CD8-positive, alpha-beta memory T cell (primary cell): ENCODE measurements at regions not wholly inside any gene's neighbourhood (a gene's known extent, or its start where the extent isn't known, plus 50 kb on each side); places are given as distances from the start of the nearest gene placed in this dataset.

Experiments
- CTCF ChIA-PET: fragments of 350-600 bp; sonication (Branson Sonifier 250); formaldehyde crosslinking; loops from one replicate; lab custom pipeline; 2021; ENCODE audit warnings: antibody characterized with exemption; lab: Charles Lee
- POLR2A ChIA-PET: fragments of 350-600 bp; sonication (Branson Sonifier 250); formaldehyde crosslinking; loops from one replicate; lab custom pipeline; 2021; ENCODE audit warnings: antibody characterized with exemption; lab: Charles Lee
- DNase-seq, 5 donors: peaks; one replicate each; pipeline versions ENCODE4 v3.0.0 to v3.0.0-alpha.2; 2020 to 2022; ENCODE audit warnings: mixed read lengths in 1 of 5
- H3K27ac ChIP-seq: one replicate; pipeline ENCODE4 v1.7.0; 2013; ENCODE audit warnings: low read depth, mild to moderate bottlenecking, low read length, moderate library complexity
- H3K27me3 ChIP-seq: 2 replicates; pipeline ENCODE4 v1.7.0; 2013; ENCODE audit warnings: low read length, mild to moderate bottlenecking; ENCODE audit not compliant: insufficient read depth, poor library complexity, severe bottlenecking
- H3K36me3 ChIP-seq: 2 replicates; pipeline ENCODE4 v1.7.0; 2013; ENCODE audit warnings: mild to moderate bottlenecking, low read length, moderate library complexity; ENCODE audit not compliant: insufficient read depth
- H3K4me1 ChIP-seq: 2 replicates; pipeline ENCODE4 v1.7.0; 2013; ENCODE audit warnings: mild to moderate bottlenecking, low read length, moderate library complexity; ENCODE audit not compliant: insufficient read depth
- H3K4me3 ChIP-seq: 2 replicates; pipeline ENCODE4 v1.7.0; 2013; ENCODE audit warnings: mild to moderate bottlenecking, low read length
- H3K9me3 ChIP-seq: 2 replicates; pipeline ENCODE4 v1.7.0; 2013; ENCODE audit warnings: mild to moderate bottlenecking, low read length
- H3K27ac Mint-ChIP-seq, 8 donors: one replicate each; pipeline ENCODE4 v1.8.0; 2020 to 2021; ENCODE audit warnings: mixed read lengths in 8 of 8, mild to moderate bottlenecking in 6 of 8, inconsistent platforms in 3 of 8, moderate library complexity in 3 of 8
- H3K27me3 Mint-ChIP-seq, 2 donors: one replicate each; pipeline ENCODE4 v1.8.0; 2020 to 2021; ENCODE audit warnings: mixed read lengths in 2 of 2, mild to moderate bottlenecking in 1 of 2, moderate library complexity in 1 of 2
- H3K36me3 Mint-ChIP-seq, 3 donors: one replicate each; pipeline ENCODE4 v1.8.0; 2020 to 2021; ENCODE audit warnings: mixed read lengths in 3 of 3, inconsistent platforms in 1 of 3, mild to moderate bottlenecking in 1 of 3
- H3K4me1 Mint-ChIP-seq, 3 donors: one replicate each; pipeline ENCODE4 v1.8.0; 2020 to 2021; ENCODE audit warnings: mixed read lengths in 3 of 3, inconsistent platforms in 1 of 3, mild to moderate bottlenecking in 1 of 3
- H3K4me3 Mint-ChIP-seq, 7 donors: one replicate each; pipeline ENCODE4 v1.8.0; 2020 to 2021; ENCODE audit warnings: mixed read lengths in 7 of 7, mild to moderate bottlenecking in 6 of 7, moderate library complexity in 4 of 7, inconsistent platforms in 2 of 7
- H3K9me3 Mint-ChIP-seq, 5 donors: one replicate each; pipeline ENCODE4 v1.8.0; 2020 to 2022; ENCODE audit warnings: mixed read lengths in 5 of 5, mild to moderate bottlenecking in 3 of 5, moderate library complexity in 2 of 5, inconsistent platforms in 1 of 5

DNA sequence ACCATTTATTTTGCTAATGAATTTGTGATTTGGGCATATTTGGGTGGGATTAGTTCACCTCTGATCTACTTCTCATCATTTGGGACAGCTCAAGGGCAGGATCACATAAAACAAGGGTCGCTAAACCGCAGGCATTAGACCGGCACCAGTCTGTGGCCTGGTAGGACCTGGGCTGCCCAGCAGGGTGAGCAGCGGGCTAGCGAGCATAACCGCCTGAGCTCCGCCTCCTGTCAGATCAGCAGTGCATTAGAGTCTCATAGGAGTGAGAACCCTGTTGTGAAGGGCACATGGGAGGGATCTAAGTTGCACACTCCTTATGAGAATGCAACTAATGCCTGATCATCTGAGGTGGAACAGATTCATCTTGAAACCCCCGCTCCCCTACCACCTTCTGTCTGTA, 785.3 kb downstream of the TRHDE start:
- DNase-seq: no peak
- H3K9me3 Mint-ChIP-seq: peaks cover 0 to 19% (median 2%) of the 10 kb centered on the region in 5 donors
- H3K36me3 ChIP-seq: no peaks in the 10 kb centered on the region
- no peaks in the 10 kb centered on the region for H3K4me1 ChIP-seq
- no peak overlapping the region for H3K4me3 ChIP-seq
- no peaks in the 10 kb centered on the region for H3K27me3 ChIP-seq
- no peaks in the 10 kb centered on the region for H3K9me3 ChIP-seq
- CTCF ChIA-PET: no interaction called here
- no peaks in the 10 kb centered on the region for H3K4me1 Mint-ChIP-seq
- POLR2A ChIA-PET: no interaction called here
- no peak overlapping the region for H3K27ac ChIP-seq
- no peaks in the 10 kb centered on the region for H3K27me3 Mint-ChIP-seq
- no peaks in the 10 kb centered on the region for H3K36me3 Mint-ChIP-seq
- H3K27ac Mint-ChIP-seq: no peak overlapping the region
- no peak overlapping the region for H3K4me3 Mint-ChIP-seq

DNA sequence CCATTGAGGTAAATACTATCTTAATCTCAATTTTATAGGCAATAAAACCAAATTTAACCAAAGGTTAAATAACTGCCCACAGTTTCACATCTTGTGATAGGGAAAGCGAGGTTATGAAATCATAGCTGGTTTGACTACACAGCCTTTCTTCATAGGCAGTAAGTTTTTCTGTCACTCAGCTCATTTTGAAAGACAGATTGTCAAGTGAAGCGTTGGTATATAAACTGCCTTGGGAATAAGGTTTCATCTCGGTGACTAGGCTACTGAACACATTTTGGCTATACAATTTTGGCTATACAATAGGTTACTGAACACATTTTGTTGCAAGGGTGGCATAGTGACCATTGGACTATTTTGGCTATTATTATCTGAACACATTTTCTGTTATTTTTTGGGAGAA, 793.7 kb downstream of the TRHDE start:
- POLR2A ChIA-PET: no interaction called here
- Mint-ChIP-seq H3K27me3 (no peaks in the 10 kb centered on the region), H3K36me3 (no peaks in the 10 kb centered on the region), H3K27ac (no peak overlapping the region), H3K4me3 (no peak overlapping the region), H3K4me1 (no peaks in the 10 kb centered on the region), H3K9me3 (peaks cover 0 to 7% (median 0%) of the 10 kb centered on the region in 5 donors)
- CTCF ChIA-PET: no interaction called here
- DNase-seq: no peak
- Histone ChIP-seq H3K27ac (no peak overlapping the region), H3K4me3 (no peak overlapping the region), H3K9me3 (no peaks in the 10 kb centered on the region), H3K4me1 (no peaks in the 10 kb centered on the region), H3K36me3 (no peaks in the 10 kb centered on the region), H3K27me3 (no peaks in the 10 kb centered on the region)

- H3K4me1 Mint-ChIP-seq: no peaks in the 10 kb centered on the region
- Histone ChIP-seq H3K4me3 (no peak overlapping the region), H3K9me3 (no peaks in the 10 kb centered on the region), H3K4me1 (no peaks in the 10 kb centered on the region), H3K36me3 (no peaks in the 10 kb centered on the region), H3K27me3 (no peaks in the 10 kb centered on the region), H3K27ac (no peak overlapping the region)
- ChIA-PET POLR2A (no interaction called here), CTCF (no interaction called here)
- H3K27me3 Mint-ChIP-seq: no peaks in the 10 kb centered on the region
- no peak overlapping the region for H3K4me3 Mint-ChIP-seq
- H3K36me3 Mint-ChIP-seq: no peaks in the 10 kb centered on the region
- H3K27ac Mint-ChIP-seq: no peak overlapping the region
- DNase-seq: no peak
- H3K9me3 Mint-ChIP-seq: peaks cover 0 to 9% (median 0%) of the 10 kb centered on the region in 5 donors
Observed at GRCh38 chr12:73067616-73068015, 795.4 kb downstream of the TRHDE start.

DNA sequence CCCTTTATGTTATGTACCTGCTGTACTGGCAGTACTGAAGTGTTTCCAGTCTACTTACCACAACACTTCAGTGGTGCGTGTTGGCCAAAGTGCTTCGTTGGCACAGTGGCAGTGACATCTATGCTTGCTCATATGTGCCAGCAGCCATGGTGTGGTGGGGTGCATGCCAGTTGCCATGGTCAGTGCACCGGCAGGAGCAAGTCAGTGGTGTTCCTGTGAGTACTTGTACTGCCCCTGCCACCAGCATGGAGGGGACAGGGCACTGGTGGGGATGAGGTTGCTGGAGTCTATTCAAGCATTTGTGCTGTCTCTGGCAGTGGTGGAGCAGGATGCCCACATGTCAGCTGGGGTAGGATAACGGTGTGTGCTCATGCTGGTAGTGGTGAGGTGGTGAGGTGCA, 800.0 kb downstream of the TRHDE start:
- H3K4me1 ChIP-seq: no peaks in the 10 kb centered on the region
- ChIA-PET CTCF (no interaction called here), POLR2A (no interaction called here)
- Mint-ChIP-seq H3K27me3 (no peaks in the 10 kb centered on the region), H3K4me3 (no peak overlapping the region), H3K9me3 (peaks cover 0 to 21% (median 9%) of the 10 kb centered on the region in 5 donors), H3K36me3 (no peaks in the 10 kb centered on the region), H3K4me1 (no peaks in the 10 kb centered on the region), H3K27ac (no peak overlapping the region)
- no peaks in the 10 kb centered on the region for H3K9me3 ChIP-seq
- no peaks in the 10 kb centered on the region for H3K27me3 ChIP-seq
- no peak for DNase-seq
- no peaks in the 10 kb centered on the region for H3K36me3 ChIP-seq
- H3K4me3 ChIP-seq: no peak overlapping the region
- no peak overlapping the region for H3K27ac ChIP-seq

DNA sequence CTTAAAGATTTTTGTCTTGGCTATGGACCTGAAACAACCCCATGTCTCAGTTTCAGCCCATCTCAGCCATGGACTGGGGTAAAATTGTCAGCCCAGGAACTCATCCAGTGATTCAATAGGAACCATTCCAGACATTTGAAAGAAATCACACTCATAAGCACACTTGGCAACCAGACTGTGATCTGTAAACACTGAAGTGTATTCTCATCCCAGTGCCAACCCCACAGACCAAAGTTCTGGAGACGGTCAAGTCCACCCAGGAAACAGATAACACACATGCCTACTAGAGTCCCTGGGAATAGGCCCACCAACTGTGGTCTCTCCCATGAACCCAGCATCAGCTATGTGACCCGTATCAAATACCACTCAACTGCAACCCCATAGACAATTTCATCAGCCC, 804.6 kb downstream of the TRHDE start:
- ChIA-PET CTCF (no interaction called here), POLR2A (no interaction called here)
- Mint-ChIP-seq H3K27me3 (no peaks in the 10 kb centered on the region), H3K4me1 (no peaks in the 10 kb centered on the region), H3K9me3 (peaks cover 0 to 27% (median 16%) of the 10 kb centered on the region in 5 donors), H3K4me3 (no peak overlapping the region), H3K27ac (no peak overlapping the region), H3K36me3 (no peaks in the 10 kb centered on the region)
- no peak for DNase-seq
- no peaks in the 10 kb centered on the region for H3K4me1 ChIP-seq
- H3K27ac ChIP-seq: no peak overlapping the region
- H3K27me3 ChIP-seq: no peaks in the 10 kb centered on the region
- H3K36me3 ChIP-seq: no peaks in the 10 kb centered on the region
- no peaks in the 10 kb centered on the region for H3K9me3 ChIP-seq
- no peak overlapping the region for H3K4me3 ChIP-seq

DNA sequence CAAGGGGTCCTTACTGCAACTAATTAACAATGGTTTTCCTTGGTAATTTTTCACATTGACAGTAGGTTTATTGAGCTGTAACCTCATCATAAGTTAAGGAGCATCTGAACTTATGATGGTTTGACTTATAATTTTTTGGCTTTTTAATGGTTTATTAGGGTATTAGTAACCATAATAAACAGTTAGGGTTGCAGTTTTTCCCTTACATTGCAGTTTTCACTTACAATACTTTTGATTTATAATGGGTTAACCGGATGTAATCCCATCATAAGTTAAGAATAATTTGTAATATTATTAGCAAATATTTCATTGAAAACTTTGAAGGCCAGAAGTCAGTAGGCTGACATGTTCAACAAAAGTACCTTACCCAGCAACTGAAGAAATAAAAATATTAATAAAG, 811.6 kb downstream of the TRHDE start:
- Mint-ChIP-seq H3K27me3 (no peaks in the 10 kb centered on the region), H3K4me3 (no peak overlapping the region)
- H3K4me1 ChIP-seq: no peaks in the 10 kb centered on the region

GRCh38 chr12:73106296-73106695, 834.1 kb downstream of the TRHDE start:
- Histone ChIP-seq H3K9me3 (no peaks in the 10 kb centered on the region), H3K4me1 (no peaks in the 10 kb centered on the region), H3K27me3 (no peaks in the 10 kb centered on the region), H3K27ac (no peak overlapping the region), H3K36me3 (no peaks in the 10 kb centered on the region), H3K4me3 (no peak overlapping the region)
- H3K9me3 Mint-ChIP-seq: peaks cover 2 to 21% (median 6%) of the 10 kb centered on the region in 5 donors
- ChIA-PET CTCF (no interaction called here), POLR2A (no interaction called here)
- H3K4me3 Mint-ChIP-seq: no peak overlapping the region
- H3K27ac Mint-ChIP-seq: no peak overlapping the region
- H3K36me3 Mint-ChIP-seq: no peaks in the 10 kb centered on the region
- no peaks in the 10 kb centered on the region for H3K4me1 Mint-ChIP-seq
- no peak for DNase-seq
- no peaks in the 10 kb centered on the region for H3K27me3 Mint-ChIP-seq

More for the DNA sequence above, 811.6 kb downstream of the TRHDE start:
- H3K4me1 Mint-ChIP-seq: no peaks in the 10 kb centered on the region
- H3K4me3 ChIP-seq: no peak overlapping the region
- DNase-seq: no peak
- no peaks in the 10 kb centered on the region for H3K27me3 ChIP-seq
- no peaks in the 10 kb centered on the region for H3K36me3 Mint-ChIP-seq
- no peak overlapping the region for H3K27ac Mint-ChIP-seq
- ChIA-PET POLR2A (no interaction called here), CTCF (no interaction called here)
- H3K9me3 ChIP-seq: no peaks in the 10 kb centered on the region
- H3K9me3 Mint-ChIP-seq: peaks cover 3 to 35% (median 7%) of the 10 kb centered on the region in 5 donors
- H3K27ac ChIP-seq: no peak overlapping the region
- H3K36me3 ChIP-seq: no peaks in the 10 kb centered on the region

GRCh38 chr12:73106896-73107295, 834.7 kb downstream of the TRHDE start:
- no peaks in the 10 kb centered on the region for H3K9me3 ChIP-seq
- no peaks in the 10 kb centered on the region for H3K36me3 Mint-ChIP-seq
- no peaks in the 10 kb centered on the region for H3K4me1 Mint-ChIP-seq
- no peak overlapping the region for H3K27ac ChIP-seq
- no peaks in the 10 kb centered on the region for H3K27me3 Mint-ChIP-seq
- no peaks in the 10 kb centered on the region for H3K4me1 ChIP-seq
- POLR2A ChIA-PET: no interaction called here
- peaks cover 2 to 21% (median 5%) of the 10 kb centered on the region in 5 donors for H3K9me3 Mint-ChIP-seq
- no peaks in the 10 kb centered on the region for H3K36me3 ChIP-seq
- H3K27me3 ChIP-seq: no peaks in the 10 kb centered on the region
- CTCF ChIA-PET: no interaction called here
- no peak overlapping the region for H3K4me3 ChIP-seq
- no peak for DNase-seq
- no peak overlapping the region for H3K4me3 Mint-ChIP-seq
- H3K27ac Mint-ChIP-seq: peak overlapping the region in 1 of 8 donors; percentile 3

DNA sequence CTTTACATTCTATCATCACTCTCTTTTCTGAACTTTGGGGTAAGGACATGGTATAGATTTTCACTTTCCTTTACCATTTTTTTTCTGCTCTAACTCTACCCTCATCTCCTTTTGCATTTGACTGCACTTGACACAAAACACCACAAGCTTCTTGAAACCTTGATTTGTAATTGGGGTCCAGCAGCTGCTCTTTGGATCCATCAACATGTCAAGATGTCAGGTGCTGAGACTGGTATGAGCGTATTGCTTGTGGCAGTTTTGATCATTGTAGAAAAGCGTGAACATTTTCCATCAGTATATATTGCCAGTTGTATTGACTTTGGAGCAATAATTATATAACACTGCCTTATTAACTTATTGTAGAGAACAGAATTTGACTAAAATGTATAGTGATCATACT, 838.6 kb downstream of the TRHDE start:
- no peaks in the 10 kb centered on the region for H3K4me1 Mint-ChIP-seq
- no peak for DNase-seq
- H3K27me3 Mint-ChIP-seq: no peaks in the 10 kb centered on the region
- H3K4me3 ChIP-seq: no peak overlapping the region
- CTCF ChIA-PET: no interaction called here
- H3K9me3 ChIP-seq: no peaks in the 10 kb centered on the region
- no peak overlapping the region for H3K27ac ChIP-seq
- H3K9me3 Mint-ChIP-seq: peaks cover 0 to 25% (median 12%) of the 10 kb centered on the region in 5 donors
- POLR2A ChIA-PET: no interaction called here
- H3K36me3 ChIP-seq: no peaks in the 10 kb centered on the region
- no peak overlapping the region for H3K4me3 Mint-ChIP-seq
- H3K4me1 ChIP-seq: no peaks in the 10 kb centered on the region
- no peak overlapping the region for H3K27ac Mint-ChIP-seq
- no peaks in the 10 kb centered on the region for H3K36me3 Mint-ChIP-seq
- no peaks in the 10 kb centered on the region for H3K27me3 ChIP-seq
